K562 (cell line): ENCODE measurements at regions not wholly inside any gene's neighbourhood (a gene's known extent, or its start where the extent isn't known, plus 50 kb on each side); places are given as distances from the start of the nearest gene placed in this dataset.
"Not testable (repeated sequence)": the region's sequence is repeated elsewhere in the genome, so short reads cannot be mapped to it uniquely, and the experiment has no call there.

Source experiments
- ATAC-seq: fragments of 200-7000 bp; cut with Tn5 transposase; 3 replicates; pipeline ENCODE4 v1.9.1; 2020; ENCODE audit warnings: moderate library complexity
- BruUV-seq: library from RNA; stranded (reverse); fragments of 400-500 nt; replicated peaks from 2 replicates; lab custom pipeline; 2021; lab: Mats Ljungman, UMichigan
- CTCF ChIA-PET: fragments of 300-600 bp; formaldehyde crosslinking; extraction: SDS; loops from one replicate; lab custom pipeline; 2021; ENCODE audit warnings: low intra/inter-chr PET ratio; lab: Yijun Ruan, JAX
- POLR2A ChIA-PET: fragments of 300-600, 350-650 bp; sonication (Branson Sonifier 250); formaldehyde crosslinking; extraction: SDS; loops from one replicate; lab custom pipeline; 2021; ENCODE audit warnings: antibody characterized with exemption, inconsistent platforms; lab: Yijun Ruan, JAX
- DNase-seq, 4 experiments: peaks; one replicate each; pipeline versions ENCODE4 v3.0.0 to v3.0.0-alpha.2; 2011 to 2018; ENCODE audit warnings: low spot score in 3 of 4, mixed read lengths in 3 of 4; ENCODE audit errors: extremely low read depth in 1 of 4
- FAIRE-seq: peaks from 2 replicates; lab custom pipeline; 2011; peaks lifted over from hg19 to GRCh38; lab: Jason Lieb, UNC
- H2AFZ ChIP-seq: 2 replicates; pipeline ENCODE4 v1.6.0; 2011; ENCODE audit warnings: low read depth, low read length, control low read depth, inconsistent platforms
- H3K27ac ChIP-seq: fragments of 200-600 bp; 3 replicates; pipeline ENCODE4 v1.8.0; 2011; ENCODE audit warnings: low read depth, mild to moderate bottlenecking, control low read depth, inconsistent platforms, low read length, moderate library complexity, mixed read lengths; ENCODE audit errors: extremely low read depth
- H3K27me3 ChIP-seq, 2 experiments: fragments of 300-600 bp in 1 of 2; 2 replicates in 1 of 2; 3 replicates in 1 of 2; pipeline versions ENCODE4 v1.6.0 to v1.8.0; 2011; ENCODE audit warnings: inconsistent platforms in 2 of 2, low read length in 2 of 2, mild to moderate bottlenecking in 1 of 2, mixed read lengths in 1 of 2, moderate library complexity in 1 of 2; ENCODE audit not compliant: control insufficient read depth in 2 of 2, insufficient read depth in 2 of 2
- H3K36me3 ChIP-seq: fragments of 300-600 bp; 3 replicates; pipeline ENCODE4 v1.8.0; 2011; ENCODE audit warnings: mild to moderate bottlenecking, low read length, inconsistent platforms; ENCODE audit not compliant: control insufficient read depth, insufficient read depth
- H3K4me1 ChIP-seq, 2 experiments: fragments of 200-600 bp in 1 of 2; replicated peaks in 1 of 2; 2 replicates in 1 of 2; 3 replicates in 1 of 2; pipeline versions ENCODE4 v1.5.1 to v1.8.0; 2011; ENCODE audit warnings: inconsistent platforms in 2 of 2, low read length in 2 of 2, mild to moderate bottlenecking in 1 of 2, mixed read lengths in 1 of 2, moderate library complexity in 1 of 2; ENCODE audit not compliant: control insufficient read depth in 2 of 2, insufficient read depth in 2 of 2
- H3K4me2 ChIP-seq: 2 replicates; pipeline ENCODE4 v1.6.1; 2011; ENCODE audit warnings: low read length, control low read depth, inconsistent platforms, mixed read lengths; ENCODE audit not compliant: insufficient read depth
- H3K4me3 ChIP-seq: fragments of 200-600 bp; sonication (generic), shearing (Covaris generic); 2 replicates; pipeline ENCODE4 v1.5.1; 2016; ENCODE audit warnings: control low read depth, inconsistent platforms
- H3K79me2 ChIP-seq: fragments of 200-600 bp; 3 replicates; pipeline ENCODE4 v1.8.0; 2011; ENCODE audit warnings: low read length, inconsistent platforms; ENCODE audit not compliant: control insufficient read depth, insufficient read depth
- H3K9ac ChIP-seq, 2 experiments: 2 replicates each; pipeline versions ENCODE4 v1.6.0 to v1.6.1; 2011; ENCODE audit warnings: low read depth in 2 of 2, low read length in 2 of 2, control low read depth in 1 of 2, inconsistent platforms in 1 of 2, mild to moderate bottlenecking in 1 of 2, mixed read lengths in 1 of 2; ENCODE audit not compliant: insufficient read depth in 1 of 2
- H3K9me1 ChIP-seq: one replicate; pipeline ENCODE4 v1.6.0; 2011; ENCODE audit warnings: inconsistent platforms, mild to moderate bottlenecking, low read length, moderate library complexity; ENCODE audit not compliant: control insufficient read depth, insufficient read depth
- H3K9me3 ChIP-seq: replicated peaks from 2 replicates; pipeline ENCODE4 v1.5.1; 2011; ENCODE audit warnings: low read depth, low read length, inconsistent platforms; ENCODE audit not compliant: control insufficient read depth, insufficient read depth
- H4K20me1 ChIP-seq: replicated peaks from 2 replicates; pipeline ENCODE4 v1.6.1; 2011; ENCODE audit warnings: low read length, inconsistent platforms, mixed read lengths; ENCODE audit not compliant: control insufficient read depth, insufficient read depth
- ATF1 ChIP-seq, 2 experiments: fragments of 450-650 bp in 1 of 2; IDR thresholded peaks; 2 replicates each; pipeline ENCODE4 v1.6.1; 2016; ENCODE audit warnings: missing compliant biosample characterization in 1 of 2, missing genetic modification characterization in 1 of 2
- ETV5 ChIP-seq: sonication (generic); formaldehyde crosslinking; IDR thresholded peaks from 2 replicates; pipeline ENCODE4 v1.4.0; 2020; ENCODE audit warnings: low read depth, mild to moderate bottlenecking, missing genetic modification reagents
- GATAD2B ChIP-seq: fragments of 450-650 bp; IDR thresholded peaks from 2 replicates; pipeline ENCODE4 v1.6.1; 2017; ENCODE audit warnings: mild to moderate bottlenecking, borderline replicate concordance
- HDAC8 ChIP-seq: fragments of 450-650 bp; IDR thresholded peaks from 2 replicates; pipeline ENCODE4 v1.6.1; 2016; ENCODE audit warnings: mild to moderate bottlenecking, missing genetic modification characterization, moderate library complexity, missing compliant biosample characterization
- HDGF ChIP-seq: fragments of 450-650 bp; IDR thresholded peaks from 2 replicates; pipeline ENCODE4 v1.6.1; 2016
- MAFK ChIP-seq: IDR thresholded peaks from 2 replicates; pipeline ENCODE4 v1.6.1; 2011; ENCODE audit warnings: low read length, improper control_type of control experiment
- SMAD2 ChIP-seq: fragments of 150-350 bp; IDR thresholded peaks from 2 replicates; pipeline ENCODE4 v1.6.1; 2014; ENCODE audit warnings: low read depth, mild to moderate bottlenecking, low read length
- ZBTB7A ChIP-seq: IDR thresholded peaks from 2 replicates; pipeline ENCODE4 v1.6.1; 2011; ENCODE audit warnings: low read depth, mild to moderate bottlenecking, low read length, moderate library complexity, borderline replicate concordance; ENCODE audit not compliant: control insufficient read depth
- ZNF695 ChIP-seq: fragments of 450-650 bp; formaldehyde crosslinking; IDR thresholded peaks from 2 replicates; pipeline ENCODE4 v1.4.0; 2020; ENCODE audit warnings: mild to moderate bottlenecking, moderate library complexity
- ZNF764 ChIP-seq: fragments of 250-450 bp; sonication (Bioruptor Pico); IDR thresholded peaks from 2 replicates; pipeline ENCODE4 v1.4.0; 2020; ENCODE audit warnings: low read depth, mild to moderate bottlenecking, moderate library complexity
- WGBS: fragments of 100-300 bp; shearing (Covaris generic); methylation state at CpG from one replicate; pipeline ENCODE4 v1.1.6; 2016; ENCODE audit warnings: low coverage, mixed read lengths; ENCODE audit not compliant: insufficient coverage; ENCODE audit errors: missing lambda C conversion rate; 5-methylcytosine and 5-hydroxymethylcytosine counted together
- in situ Hi-C: fragments of 300-500 bp; cut with MboI; formaldehyde crosslinking; loops from 4 replicates; pipeline ENCODE4 v1.15.0; 2018; ENCODE audit warnings: inconsistent platforms, mixed read lengths
- intact Hi-C: fragments of 100-400 bp; cut with micrococcal nuclease; formaldehyde crosslinking; loops from 2 replicates; pipeline ENCODE4 v1.14.2; 2022
- TF ChIP-seq, protein P1 (sequence below), 2 experiments: fragments of 450-650 bp in 1 of 2; sonication (generic) in 1 of 2; formaldehyde crosslinking in 1 of 2; IDR thresholded peaks; 2 replicates each; pipeline versions ENCODE4 v1.7.1 to v1.9.0; 2016 to 2022; ENCODE audit warnings: inconsistent platforms in 1 of 2, mild to moderate bottlenecking in 1 of 2, missing genetic modification reagents in 1 of 2
- TF ChIP-seq, protein P2 (sequence below), 2 experiments: fragments of 250-450 bp in 1 of 2; fragments of 450-650 bp in 1 of 2; sonication (Bioruptor Pico) in 1 of 2; IDR thresholded peaks; 2 replicates each; pipeline versions ENCODE4 v1.6.1 to v1.8.0; 2016 to 2021; ENCODE audit warnings: mild to moderate bottlenecking in 2 of 2, moderate library complexity in 2 of 2, missing compliant biosample characterization in 1 of 2, missing genetic modification characterization in 1 of 2

DNA sequence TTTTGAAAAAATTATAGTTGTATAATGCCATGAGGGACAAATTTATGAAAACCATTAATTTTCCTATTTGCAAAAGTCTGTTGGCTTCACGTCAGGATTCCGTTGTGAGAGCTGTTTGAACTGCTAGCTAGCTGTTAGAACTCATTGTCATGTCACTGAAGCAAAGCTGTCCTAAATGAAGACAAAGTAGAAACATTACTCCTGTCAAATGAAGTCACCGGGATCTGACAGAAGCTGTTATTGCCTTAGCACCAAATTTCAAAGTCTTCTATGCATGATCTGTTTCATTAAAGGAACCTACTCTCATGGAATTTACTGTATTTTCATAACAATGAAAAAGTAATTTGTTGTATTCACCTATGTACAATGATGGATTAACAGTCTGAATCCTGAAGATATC lies 479.8 kb downstream of the PLOD2 start (continued):
- TF ChIP-seq, protein P1, sequence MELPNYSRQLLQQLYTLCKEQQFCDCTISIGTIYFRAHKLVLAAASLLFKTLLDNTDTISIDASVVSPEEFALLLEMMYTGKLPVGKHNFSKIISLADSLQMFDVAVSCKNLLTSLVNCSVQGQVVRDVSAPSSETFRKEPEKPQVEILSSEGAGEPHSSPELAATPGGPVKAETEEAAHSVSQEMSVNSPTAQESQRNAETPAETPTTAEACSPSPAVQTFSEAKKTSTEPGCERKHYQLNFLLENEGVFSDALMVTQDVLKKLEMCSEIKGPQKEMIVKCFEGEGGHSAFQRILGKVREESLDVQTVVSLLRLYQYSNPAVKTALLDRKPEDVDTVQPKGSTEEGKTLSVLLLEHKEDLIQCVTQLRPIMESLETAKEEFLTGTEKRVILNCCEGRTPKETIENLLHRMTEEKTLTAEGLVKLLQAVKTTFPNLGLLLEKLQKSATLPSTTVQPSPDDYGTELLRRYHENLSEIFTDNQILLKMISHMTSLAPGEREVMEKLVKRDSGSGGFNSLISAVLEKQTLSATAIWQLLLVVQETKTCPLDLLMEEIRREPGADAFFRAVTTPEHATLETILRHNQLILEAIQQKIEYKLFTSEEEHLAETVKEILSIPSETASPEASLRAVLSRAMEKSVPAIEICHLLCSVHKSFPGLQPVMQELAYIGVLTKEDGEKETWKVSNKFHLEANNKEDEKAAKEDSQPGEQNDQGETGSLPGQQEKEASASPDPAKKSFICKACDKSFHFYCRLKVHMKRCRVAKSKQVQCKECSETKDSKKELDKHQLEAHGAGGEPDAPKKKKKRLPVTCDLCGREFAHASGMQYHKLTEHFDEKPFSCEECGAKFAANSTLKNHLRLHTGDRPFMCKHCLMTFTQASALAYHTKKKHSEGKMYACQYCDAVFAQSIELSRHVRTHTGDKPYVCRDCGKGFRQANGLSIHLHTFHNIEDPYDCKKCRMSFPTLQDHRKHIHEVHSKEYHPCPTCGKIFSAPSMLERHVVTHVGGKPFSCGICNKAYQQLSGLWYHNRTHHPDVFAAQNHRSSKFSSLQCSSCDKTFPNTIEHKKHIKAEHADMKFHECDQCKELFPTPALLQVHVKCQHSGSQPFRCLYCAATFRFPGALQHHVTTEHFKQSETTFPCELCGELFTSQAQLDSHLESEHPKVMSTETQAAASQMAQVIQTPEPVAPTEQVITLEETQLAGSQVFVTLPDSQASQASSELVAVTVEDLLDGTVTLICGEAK (IDR thresholded peaks at IDR 0.05), result no peak
- TF ChIP-seq, protein P1 (CRISPR knock-in tag; IDR thresholded peaks at IDR 0.05), result no peak
- TF ChIP-seq SMAD2 (no peak), ZNF764 (no peak), HDAC8 (tag) (no peak), GATAD2B (no peak), ZBTB7A (no peak), ATF1 (CRISPR knock-in tag; IDR thresholded peaks at IDR 0.05) (no peak), ATF1 (tag; IDR thresholded peaks at IDR 0.05) (no peak), ETV5 (CRISPR knock-in tag) (no peak), HDGF (no peak), ZNF695 (no peak), MAFK (no peak)
- TF ChIP-seq, protein P2, sequence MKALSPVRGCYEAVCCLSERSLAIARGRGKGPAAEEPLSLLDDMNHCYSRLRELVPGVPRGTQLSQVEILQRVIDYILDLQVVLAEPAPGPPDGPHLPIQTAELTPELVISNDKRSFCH (CRISPR knock-in tag; IDR thresholded peaks at IDR 0.05), result no peak
- TF ChIP-seq, protein P2 (tag; IDR thresholded peaks at IDR 0.05), result no peak

DNA sequence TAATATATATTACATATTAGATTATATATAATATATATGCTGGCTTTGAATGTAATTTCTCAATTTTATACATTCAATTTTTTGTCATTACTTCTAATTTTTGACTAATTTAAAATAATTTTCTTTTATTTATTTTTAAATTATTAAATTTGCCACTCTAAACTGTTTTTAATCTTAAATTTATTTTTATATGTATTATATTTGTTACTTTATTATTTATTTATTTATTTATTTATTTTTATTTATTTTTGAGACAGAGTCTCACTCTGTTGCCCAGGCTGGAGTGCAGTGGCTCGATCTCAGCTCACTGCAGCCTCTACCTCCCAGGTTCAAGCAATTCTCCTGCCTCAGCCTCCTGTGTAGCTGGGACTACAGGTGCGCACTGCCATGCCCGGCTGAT lies 473.0 kb downstream of the PLOD2 start:
- CTCF ChIA-PET, FAIRE-seq, in situ Hi-C loops, H2AFZ ChIP-seq, POLR2A ChIA-PET, H3K9ac ChIP-seq, H3K9me1 ChIP-seq, H3K4me1 ChIP-seq, H3K27me3 ChIP-seq, ATAC-seq, H3K4me2 ChIP-seq, H3K9me3 ChIP-seq, H4K20me1 ChIP-seq, BruUV-seq, H3K36me3 ChIP-seq, H3K4me3 ChIP-seq, H3K79me2 ChIP-seq, DNase-seq, intact Hi-C loops, H3K27ac ChIP-seq: not testable (repeated sequence)
- WGBS, result 11% methylated on average over 3 of the region's 3 CpGs
